GM23338 (cell line): ENCODE measurements at regions not wholly inside any gene's neighbourhood (a gene's known extent, or its start where the extent isn't known, plus 50 kb on each side); places are given as distances from the start of the nearest gene placed in this dataset.

Source experiments
- CREB1 ChIP-seq: fragments of 250-450 bp; sonication (Bioruptor Pico); IDR thresholded peaks from 2 replicates; pipeline ENCODE4 v1.5.0; 2020; ENCODE audit warnings: low read depth, mild to moderate bottlenecking, moderate library complexity
- EZH2 ChIP-seq: fragments of 200-600 bp; sonication (generic); IDR thresholded peaks from one replicate; pipeline ENCODE4 v1.8.0; 2017; ENCODE audit warnings: antibody characterized with exemption, mild to moderate bottlenecking, low read depth; ENCODE audit not compliant: unreplicated experiment
- EZH2phosphoT487 ChIP-seq: fragments of 200-600 bp; sonication (generic); IDR thresholded peaks from one replicate; pipeline ENCODE4 v1.8.1; 2018; ENCODE audit warnings: antibody characterized with exemption; ENCODE audit not compliant: unreplicated experiment
- NANOG ChIP-seq: IDR thresholded peaks from 2 replicates; pipeline ENCODE4 v1.6.1; 2016; ENCODE audit warnings: antibody characterized with exemption, borderline replicate concordance
- POLR2AphosphoS5 ChIP-seq: IDR thresholded peaks from 2 replicates; pipeline ENCODE4 v1.6.1; 2016; ENCODE audit warnings: antibody characterized with exemption, low read depth
- REST ChIP-seq: IDR thresholded peaks from one replicate; pipeline ENCODE4 v1.6.1; 2018; ENCODE audit warnings: antibody characterized with exemption; ENCODE audit not compliant: unreplicated experiment
- ZNF462 ChIP-seq: fragments of 250-450 bp; sonication (Bioruptor Pico); IDR thresholded peaks from 2 replicates; pipeline ENCODE4 v1.5.0; 2020; ENCODE audit warnings: mild to moderate bottlenecking, moderate library complexity
- TF ChIP-seq, protein P1 (sequence below), 2 experiments: fragments of 200-600 bp in 1 of 2; sonication (generic) in 1 of 2; conservative IDR thresholded peaks; 2 replicates each; pipeline versions ENCODE4 v1.5.1 to v1.6.1; 2016 to 2017; ENCODE audit warnings: antibody characterized with exemption in 2 of 2, low read depth in 2 of 2, mild to moderate bottlenecking in 2 of 2, moderate library complexity in 1 of 2
- TF ChIP-seq, protein P2 (sequence below): IDR thresholded peaks from 2 replicates; pipeline ENCODE4 v1.6.1; 2016; ENCODE audit warnings: antibody characterized with exemption

DNA sequence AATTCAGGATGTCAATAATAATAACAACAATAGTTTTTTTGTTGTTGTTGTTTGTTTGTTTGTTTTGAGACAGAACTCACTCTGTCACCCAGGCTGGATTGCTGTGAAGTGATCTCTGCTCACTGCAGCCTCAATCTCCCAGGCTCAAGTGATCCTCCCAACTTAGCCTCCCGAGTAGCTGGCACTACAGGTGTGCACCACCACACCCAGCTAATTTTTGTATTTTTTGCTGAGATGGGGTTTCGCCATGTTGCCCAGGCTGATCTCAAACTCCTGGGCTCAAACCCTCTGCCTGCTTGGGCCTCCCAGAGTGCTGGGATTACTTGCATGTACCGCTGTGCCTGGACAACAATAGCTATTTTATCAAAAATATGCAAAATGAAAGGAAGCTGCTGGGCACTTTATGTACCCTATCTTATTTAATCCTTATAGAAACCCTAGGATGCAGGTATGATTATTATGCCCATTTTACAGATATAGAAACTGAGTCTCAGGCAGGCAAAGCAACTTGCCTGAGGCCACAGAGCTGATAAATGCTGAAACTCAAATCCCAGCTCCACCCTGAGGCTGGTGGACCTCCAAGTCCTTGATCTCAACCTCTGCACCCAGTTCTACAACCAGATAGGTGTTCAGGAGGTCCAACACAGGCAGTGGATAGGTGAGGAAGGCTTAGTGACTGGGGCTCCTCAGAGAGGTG lies 57.4 kb upstream of the CTPS1 start:
- TF ChIP-seq, protein P1, sequence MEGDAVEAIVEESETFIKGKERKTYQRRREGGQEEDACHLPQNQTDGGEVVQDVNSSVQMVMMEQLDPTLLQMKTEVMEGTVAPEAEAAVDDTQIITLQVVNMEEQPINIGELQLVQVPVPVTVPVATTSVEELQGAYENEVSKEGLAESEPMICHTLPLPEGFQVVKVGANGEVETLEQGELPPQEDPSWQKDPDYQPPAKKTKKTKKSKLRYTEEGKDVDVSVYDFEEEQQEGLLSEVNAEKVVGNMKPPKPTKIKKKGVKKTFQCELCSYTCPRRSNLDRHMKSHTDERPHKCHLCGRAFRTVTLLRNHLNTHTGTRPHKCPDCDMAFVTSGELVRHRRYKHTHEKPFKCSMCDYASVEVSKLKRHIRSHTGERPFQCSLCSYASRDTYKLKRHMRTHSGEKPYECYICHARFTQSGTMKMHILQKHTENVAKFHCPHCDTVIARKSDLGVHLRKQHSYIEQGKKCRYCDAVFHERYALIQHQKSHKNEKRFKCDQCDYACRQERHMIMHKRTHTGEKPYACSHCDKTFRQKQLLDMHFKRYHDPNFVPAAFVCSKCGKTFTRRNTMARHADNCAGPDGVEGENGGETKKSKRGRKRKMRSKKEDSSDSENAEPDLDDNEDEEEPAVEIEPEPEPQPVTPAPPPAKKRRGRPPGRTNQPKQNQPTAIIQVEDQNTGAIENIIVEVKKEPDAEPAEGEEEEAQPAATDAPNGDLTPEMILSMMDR (conservative IDR thresholded peaks at IDR 0.05; ENCODE audit: low read depth in 2 of 2) = no peak
- no peak for TF ChIP-seq NANOG
- no peak for TF ChIP-seq EZH2
- TF ChIP-seq POLR2AphosphoS5 = no peak
- no peak for TF ChIP-seq EZH2phosphoT487
- TF ChIP-seq REST = no peak
- TF ChIP-seq CREB1 = no peak
- no peak for TF ChIP-seq ZNF462 (CRISPR knock-in tag)
- TF ChIP-seq, protein P2, sequence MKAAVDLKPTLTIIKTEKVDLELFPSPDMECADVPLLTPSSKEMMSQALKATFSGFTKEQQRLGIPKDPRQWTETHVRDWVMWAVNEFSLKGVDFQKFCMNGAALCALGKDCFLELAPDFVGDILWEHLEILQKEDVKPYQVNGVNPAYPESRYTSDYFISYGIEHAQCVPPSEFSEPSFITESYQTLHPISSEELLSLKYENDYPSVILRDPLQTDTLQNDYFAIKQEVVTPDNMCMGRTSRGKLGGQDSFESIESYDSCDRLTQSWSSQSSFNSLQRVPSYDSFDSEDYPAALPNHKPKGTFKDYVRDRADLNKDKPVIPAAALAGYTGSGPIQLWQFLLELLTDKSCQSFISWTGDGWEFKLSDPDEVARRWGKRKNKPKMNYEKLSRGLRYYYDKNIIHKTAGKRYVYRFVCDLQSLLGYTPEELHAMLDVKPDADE = no peak
